ENCODE measurements at regions not wholly inside any gene's neighbourhood (a gene's known extent, or its start where the extent isn't known, plus 50 kb on each side); places are given as distances from the start of the nearest gene placed in this dataset.
"Not testable (repeated sequence)": the region's sequence is repeated elsewhere in the genome, so short reads cannot be mapped to it uniquely, and the experiment has no call there.

DNA sequence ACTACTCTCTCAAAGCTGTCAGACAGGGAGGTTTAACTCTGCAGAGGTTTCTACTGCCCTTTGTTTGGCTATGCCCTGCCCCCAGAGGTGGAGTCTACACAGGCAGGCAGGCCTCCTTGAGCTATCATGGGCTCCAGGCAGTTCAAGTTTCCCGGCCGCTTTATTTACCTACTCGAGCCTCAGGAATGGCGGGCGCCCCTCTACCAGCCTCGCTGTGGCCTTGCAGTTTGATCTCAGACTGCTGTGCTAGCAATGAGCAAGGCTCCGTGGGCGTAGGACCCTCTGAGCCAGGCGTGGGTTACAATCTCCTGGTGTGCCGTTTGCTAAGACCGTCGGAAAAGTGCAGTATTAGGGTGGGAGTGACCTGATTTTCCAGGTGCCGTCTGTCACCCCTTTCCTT lies 124.3 kb downstream of the PTCHD1 start:
- H3K4me1 ChIP-seq (ENCODE audit: control insufficient read depth in 1 of 2, insufficient read depth in 2 of 2, low read length in 2 of 2); H3K27ac ChIP-seq (ENCODE audit: low read depth in 1 of 2, low read length in 2 of 2); H3K27me3 ChIP-seq (ENCODE audit: control insufficient read depth in 2 of 2, insufficient read depth in 2 of 2, low read length in 2 of 2); DNase-seq; H3K27ac Mint-ChIP-seq; H3K4me1 Mint-ChIP-seq; H4K20me1 ChIP-seq (ENCODE audit: insufficient read depth, low read length); intact Hi-C loops (cut with micrococcal nuclease); H3K36me3 Mint-ChIP-seq; H3K36me3 ChIP-seq (replicated peaks in 1 of 2; ENCODE audit: control insufficient read depth in 1 of 2, insufficient read depth in 2 of 2, low read length in 2 of 2); H3K9ac ChIP-seq (ENCODE audit: insufficient read depth, low read length, poor library complexity, severe bottlenecking); H3K4me3 ChIP-seq (replicated peaks in 1 of 3; ENCODE audit: low read depth in 2 of 3, low read length in 3 of 3); H3K4me2 ChIP-seq (replicated peaks; ENCODE audit: extremely low read depth, low read length, poor library complexity, severe bottlenecking); H3K4me3 Mint-ChIP-seq; H3K79me2 ChIP-seq (ENCODE audit: insufficient read depth, low read length); H2AFZ ChIP-seq (ENCODE audit: insufficient read depth, low read depth, low read length, poor library complexity, severe bottlenecking); H3K27me3 Mint-ChIP-seq (ENCODE audit: low read depth in 3 of 3): not testable (repeated sequence)
- peaks cover 10 to 18% of the 10 kb centered on the region in 2 donors for H3K9me3 ChIP-seq (replicated peaks in 1 of 2; ENCODE audit: control insufficient read depth in 1 of 2, insufficient read depth in 1 of 2, low read length in 2 of 2)
- 100% methylated on average over 2 of the region's 13 CpGs for WGBS (ENCODE audit: insufficient coverage)
- H3K9me3 Mint-ChIP-seq, result peaks cover 9 to 33% (median 14%) of the 10 kb centered on the region in 7 donors

GRCh38 chrX:23465105-23465791 lies 130.6 kb downstream of the PTCHD1 start:
- Histone ChIP-seq H3K9me3 (replicated peaks in 1 of 2; ENCODE audit: control insufficient read depth in 1 of 2, insufficient read depth in 1 of 2, low read length in 2 of 2) (peaks cover 0 to 26% of the 10 kb centered on the region in 2 donors), H3K4me3 (replicated peaks in 1 of 3; ENCODE audit: low read depth in 2 of 3, low read length in 3 of 3) (no peak overlapping the region), H3K36me3 (replicated peaks in 1 of 2; ENCODE audit: control insufficient read depth in 1 of 2, insufficient read depth in 2 of 2, low read length in 2 of 2) (no peaks in the 10 kb centered on the region), H4K20me1 (ENCODE audit: insufficient read depth, low read length) (no peaks in the 10 kb centered on the region), H2AFZ (ENCODE audit: insufficient read depth, low read depth, low read length, poor library complexity, severe bottlenecking) (no peak overlapping the region), H3K4me2 (replicated peaks; ENCODE audit: extremely low read depth, low read length, poor library complexity, severe bottlenecking) (no peak overlapping the region), H3K9ac (ENCODE audit: insufficient read depth, low read length, poor library complexity, severe bottlenecking) (no peak overlapping the region), H3K27ac (ENCODE audit: low read depth in 1 of 2, low read length in 2 of 2) (no peak overlapping the region), H3K4me1 (ENCODE audit: control insufficient read depth in 1 of 2, insufficient read depth in 2 of 2, low read length in 2 of 2) (no peaks in the 10 kb centered on the region), H3K79me2 (ENCODE audit: insufficient read depth, low read length) (no peaks in the 10 kb centered on the region), H3K27me3 (ENCODE audit: control insufficient read depth in 2 of 2, insufficient read depth in 2 of 2, low read length in 2 of 2) (no peaks in the 10 kb centered on the region)
- no peak for TF ChIP-seq CTCF (IDR thresholded peaks at IDR 0.05)
- H3K36me3 Mint-ChIP-seq, result no peaks in the 10 kb centered on the region
- no peaks in the 10 kb centered on the region for H3K4me1 Mint-ChIP-seq
- H3K9me3 Mint-ChIP-seq, result peaks cover 2 to 25% (median 7%) of the 10 kb centered on the region in 7 donors
- intact Hi-C loops (cut with micrococcal nuclease), result no loop called here
- H3K27ac Mint-ChIP-seq, result no peak overlapping the region
- H3K4me3 Mint-ChIP-seq, result no peak overlapping the region
- H3K27me3 Mint-ChIP-seq (ENCODE audit: low read depth in 3 of 3), result no peaks in the 10 kb centered on the region
- DNase-seq, result no peak
- WGBS (ENCODE audit: insufficient coverage), result no CpG with 5 or more reads among the region's 3 CpGs
